GM21447 (cell line): ENCODE measurements at regions not wholly inside any gene's neighbourhood (a gene's known extent, or its start where the extent isn't known, plus 50 kb on each side); places are given as distances from the start of the nearest gene placed in this dataset.
A peak's percentile ranks its signal among the peaks of the same experiment; 100 is the strongest.

Experiments
- ATAC-seq: cut with Tn5 transposase; IDR thresholded peaks from one replicate; pipeline ENCODE4 v1.9.1; 2021; ENCODE audit not compliant: unreplicated experiment

DNA sequence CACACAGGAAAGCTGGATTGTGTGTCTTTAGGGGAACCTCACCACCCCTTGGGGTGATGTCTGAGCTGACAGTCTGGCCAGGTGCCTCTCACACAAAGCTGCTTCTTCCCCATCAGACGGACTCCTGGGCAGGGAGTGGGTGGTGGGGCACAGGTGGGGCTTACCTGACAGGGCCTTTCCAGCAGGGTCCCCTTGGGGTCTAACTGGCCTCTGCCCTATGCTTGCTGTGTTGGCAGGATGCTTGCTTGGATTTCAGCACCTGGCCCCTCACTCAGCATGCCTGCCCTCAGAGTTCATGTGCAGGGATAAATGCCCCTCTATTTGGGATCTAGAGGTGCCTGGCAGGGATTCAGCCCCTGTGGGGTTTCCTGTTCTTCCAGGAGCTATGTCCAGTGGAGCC is 496.9 kb upstream of the ZMIZ1 start:
- no peak for ATAC-seq

DNA sequence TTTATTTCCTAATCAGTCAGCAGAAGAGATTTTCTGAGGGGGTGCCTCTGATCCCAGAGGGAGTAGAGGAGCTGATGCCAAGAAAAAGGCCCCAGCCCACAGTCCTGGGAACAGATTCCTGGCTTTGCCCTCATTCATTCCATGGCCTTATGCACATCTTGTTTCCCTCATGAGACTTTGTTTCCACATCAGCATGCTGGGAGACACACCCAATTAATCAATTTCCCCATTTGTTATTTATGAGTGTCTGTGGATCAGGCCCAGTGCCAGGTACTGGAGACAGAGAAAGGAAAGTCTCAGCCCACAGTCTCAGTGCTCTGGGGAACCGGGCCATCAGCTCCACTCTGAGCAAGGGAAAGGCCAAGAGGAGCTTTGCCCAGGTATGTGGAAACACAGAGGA is 496.2 kb upstream of the ZMIZ1 start:
- no peak for ATAC-seq

DNA sequence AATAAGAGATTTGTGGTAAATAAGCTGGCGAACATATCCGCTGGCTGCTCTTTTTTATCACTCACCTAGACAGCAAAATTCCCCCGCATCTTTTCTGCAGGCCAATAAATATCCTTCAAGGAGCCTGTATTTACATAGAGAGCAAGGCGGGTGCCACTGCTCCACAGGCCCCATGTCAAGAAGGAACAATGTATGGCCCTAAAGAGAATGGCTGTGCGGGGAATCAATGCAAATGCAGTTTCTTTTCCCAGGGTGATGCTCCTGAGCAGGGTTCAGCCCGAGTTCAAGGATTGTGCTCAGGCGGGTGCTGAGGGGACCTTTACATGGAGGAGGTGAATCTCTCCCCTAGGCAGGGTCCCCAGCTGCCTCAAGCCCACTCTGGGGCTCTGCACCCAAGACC is 494.2 kb upstream of the ZMIZ1 start:
- ATAC-seq = no peak

DNA sequence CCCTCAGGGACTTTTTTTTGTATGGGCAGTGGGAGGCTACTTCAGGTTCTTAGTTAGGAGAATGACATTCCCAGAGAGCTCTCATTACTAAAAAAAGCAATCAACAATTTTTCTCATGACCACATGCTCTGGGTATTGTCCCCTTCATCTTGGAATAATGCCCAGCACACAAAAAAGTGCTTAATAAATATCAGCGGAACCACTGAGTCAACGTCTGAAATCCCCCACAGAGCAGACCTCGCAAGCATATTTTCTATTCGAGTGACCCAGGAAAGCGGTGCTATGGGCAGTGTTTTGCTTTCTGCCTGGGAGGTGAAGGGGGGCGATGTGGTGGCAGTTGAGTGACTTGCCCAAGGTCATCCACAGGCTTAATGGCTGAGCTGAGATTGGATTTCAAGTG is 493.4 kb upstream of the ZMIZ1 start:
- no peak for ATAC-seq

DNA sequence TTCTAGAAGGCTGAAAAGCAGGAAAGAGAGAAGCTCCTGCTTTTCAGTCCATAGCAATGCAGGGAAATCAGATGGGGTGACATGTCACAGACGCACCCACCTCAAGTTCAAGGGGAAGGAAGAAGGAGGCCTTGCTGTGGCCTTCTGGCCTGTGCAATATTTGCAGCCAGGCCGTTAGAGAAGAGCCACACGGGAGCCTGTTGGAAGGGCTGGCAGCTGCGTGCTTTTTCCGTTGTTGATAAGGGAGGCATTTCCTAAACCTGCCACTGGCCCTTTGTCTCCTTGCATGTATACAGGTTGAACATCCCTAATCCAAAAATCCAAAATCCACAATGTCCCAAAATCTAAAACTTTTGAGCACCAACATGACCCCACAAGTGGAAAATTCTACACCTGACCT is 492.5 kb upstream of the ZMIZ1 start:
- ATAC-seq = no peak

DNA sequence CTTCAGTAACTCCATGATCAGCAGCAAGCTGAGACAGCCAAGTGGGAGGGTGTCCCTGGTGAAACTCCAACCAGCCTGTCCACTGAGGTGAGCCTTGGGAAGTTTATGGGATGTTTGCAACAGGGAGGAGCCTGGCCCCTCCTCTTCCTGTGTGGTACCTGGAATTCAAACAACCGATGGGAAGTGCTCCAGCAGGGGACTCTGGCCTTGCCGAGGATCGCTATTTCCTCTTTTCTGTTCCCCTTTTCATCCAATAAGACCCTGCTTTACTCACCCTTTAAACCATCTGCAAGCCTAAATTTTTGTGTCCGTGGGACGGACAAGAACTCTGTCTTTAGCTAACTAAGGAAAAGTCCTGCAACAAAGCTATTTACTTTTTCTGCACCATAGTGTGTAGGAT is 491.1 kb upstream of the ZMIZ1 start:
- ATAC-seq = no peak

DNA sequence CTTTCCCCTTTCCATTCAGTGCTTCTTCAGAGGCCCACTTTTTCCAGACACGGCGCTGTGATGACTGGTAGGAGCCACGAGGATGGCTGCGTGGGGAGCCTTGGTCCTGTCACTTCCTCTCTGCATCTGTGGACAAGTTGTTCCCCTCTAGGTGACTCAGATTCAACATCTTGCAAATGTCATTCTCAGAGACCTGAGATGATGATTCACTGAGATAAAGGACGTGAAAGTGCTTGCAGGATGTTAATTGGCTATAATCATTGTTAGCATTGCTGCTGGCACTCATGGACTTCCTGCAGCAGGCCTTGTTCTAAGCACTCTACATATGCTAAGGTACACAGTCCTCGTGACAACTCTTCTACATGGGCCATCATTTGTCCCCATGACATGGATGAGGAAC is 489.8 kb upstream of the ZMIZ1 start:
- ATAC-seq = peak; percentile 64

DNA sequence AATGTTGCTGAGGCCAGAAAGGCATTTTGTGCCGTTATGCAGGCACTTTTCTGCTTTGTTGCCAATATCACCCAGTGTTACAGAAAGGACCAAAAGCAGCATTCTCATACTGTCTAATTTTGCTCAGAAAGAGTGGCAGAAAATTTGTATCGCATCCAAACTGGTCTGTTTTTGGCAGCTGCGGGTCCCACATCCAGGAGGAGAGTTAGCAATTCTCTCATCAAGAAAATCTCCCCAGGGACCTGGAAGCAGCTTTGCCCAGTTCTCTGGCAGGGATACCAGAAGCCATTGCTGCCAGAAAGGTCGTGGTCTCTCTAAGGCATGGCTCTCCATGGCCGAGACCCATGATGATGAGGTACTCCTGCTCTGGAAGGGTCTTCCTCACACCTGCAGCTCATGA is 489.2 kb upstream of the ZMIZ1 start:
- ATAC-seq = no peak

DNA sequence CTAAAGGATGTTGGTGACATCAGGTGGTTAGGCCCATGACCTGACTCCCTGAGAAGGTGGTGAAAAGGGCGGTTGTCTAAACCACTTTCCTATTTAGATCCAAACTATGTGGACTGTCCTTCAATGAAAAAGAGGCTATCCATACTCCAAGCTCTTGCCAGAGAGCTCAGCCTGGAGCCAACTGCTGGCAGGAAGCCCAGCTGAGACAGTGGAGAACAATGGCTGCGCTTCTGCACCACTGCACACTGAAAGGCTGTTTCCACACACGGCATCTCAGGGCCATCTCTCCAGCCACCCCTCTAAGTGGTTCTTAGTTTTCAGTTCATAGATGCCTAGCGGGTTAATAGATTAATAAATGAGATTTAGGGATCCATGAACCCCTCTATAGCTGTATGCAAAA is 488.8 kb upstream of the ZMIZ1 start:
- ATAC-seq = no peak

DNA sequence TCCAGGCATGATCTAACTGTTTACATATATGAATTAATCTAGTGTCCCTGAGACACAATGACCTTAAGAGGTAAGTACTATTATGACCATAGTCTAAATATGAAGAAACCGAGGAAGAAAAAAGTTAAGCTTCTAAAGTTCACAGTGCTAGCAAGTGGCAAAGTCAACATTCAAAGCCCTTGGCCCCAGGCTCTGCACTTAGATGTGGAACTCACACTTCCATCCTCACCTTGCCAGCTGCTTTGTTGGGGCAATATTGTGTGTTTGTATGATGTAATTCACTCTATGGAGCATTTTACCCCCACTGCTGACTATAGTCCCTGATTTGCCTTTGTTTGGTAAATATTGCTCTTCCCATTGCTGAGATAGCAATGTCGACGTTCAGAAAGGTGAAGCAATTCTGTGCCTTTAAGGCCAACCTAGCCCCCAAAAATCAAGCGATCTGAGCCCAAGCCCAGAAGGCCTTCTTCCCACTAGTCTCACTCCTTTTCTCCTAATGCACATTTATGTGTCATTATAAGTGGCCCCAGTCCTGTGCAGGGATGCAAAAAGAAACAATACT is 487.6 kb upstream of the ZMIZ1 start:
- ATAC-seq = no peak

DNA sequence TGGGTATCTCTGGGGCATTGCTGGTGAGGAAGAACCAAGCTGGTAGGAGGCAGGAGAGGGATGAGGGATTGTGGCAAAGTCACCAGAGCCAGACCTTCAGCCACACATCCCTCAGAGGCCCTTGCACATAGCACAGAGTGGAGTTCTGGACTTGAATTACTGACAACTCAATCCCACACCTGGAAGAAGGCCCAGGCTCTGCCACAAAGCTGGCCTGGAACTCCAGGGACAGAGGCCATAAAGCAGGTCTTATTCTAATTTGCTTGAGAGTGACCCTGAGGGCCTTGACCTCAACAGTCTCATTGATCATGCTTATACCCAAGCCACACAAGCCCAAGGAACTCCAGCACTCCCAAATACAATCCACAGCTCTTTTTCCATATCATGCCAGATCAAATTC is 486.2 kb upstream of the ZMIZ1 start:
- ATAC-seq = no peak

DNA sequence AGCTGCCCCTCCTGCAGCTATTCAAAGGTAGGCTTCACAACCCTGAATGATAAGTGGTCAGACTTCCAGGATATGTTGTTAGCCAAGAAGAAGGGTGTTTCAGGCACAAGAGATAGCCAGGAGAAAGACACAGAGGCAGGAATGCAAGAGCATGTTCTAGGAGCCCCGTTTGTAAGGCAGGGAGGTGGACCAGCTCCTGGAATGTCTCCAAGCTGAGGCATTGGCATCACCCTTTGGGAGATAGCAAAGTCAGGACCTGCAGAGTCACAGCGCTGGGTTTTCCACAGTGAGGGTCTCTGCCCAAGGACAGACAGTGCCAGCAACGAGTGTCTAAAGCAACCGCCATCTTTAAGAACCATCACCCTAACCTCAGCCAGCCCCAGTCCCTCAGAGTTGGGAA is 484.5 kb upstream of the ZMIZ1 start:
- no peak for ATAC-seq

DNA sequence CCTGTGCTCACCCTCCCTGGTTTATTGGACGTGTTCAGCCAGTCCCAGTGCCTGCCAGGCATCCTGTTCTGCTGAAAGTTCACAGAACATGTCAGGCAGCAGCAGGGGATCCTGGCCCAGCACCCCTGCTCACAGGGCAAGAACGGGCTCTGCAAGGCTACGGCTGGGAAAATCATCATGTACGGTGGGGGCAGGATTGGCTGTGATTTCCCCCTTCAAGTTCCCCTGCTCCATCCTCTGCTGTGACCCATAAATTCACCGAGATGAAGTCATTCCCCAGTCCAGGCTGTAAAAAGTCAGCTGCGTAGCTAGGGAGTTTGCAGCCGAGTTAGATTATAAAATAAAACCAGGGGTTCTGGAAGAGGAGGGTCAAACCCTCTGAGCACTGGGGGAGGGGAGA is 484.1 kb upstream of the ZMIZ1 start:
- no peak for ATAC-seq

DNA sequence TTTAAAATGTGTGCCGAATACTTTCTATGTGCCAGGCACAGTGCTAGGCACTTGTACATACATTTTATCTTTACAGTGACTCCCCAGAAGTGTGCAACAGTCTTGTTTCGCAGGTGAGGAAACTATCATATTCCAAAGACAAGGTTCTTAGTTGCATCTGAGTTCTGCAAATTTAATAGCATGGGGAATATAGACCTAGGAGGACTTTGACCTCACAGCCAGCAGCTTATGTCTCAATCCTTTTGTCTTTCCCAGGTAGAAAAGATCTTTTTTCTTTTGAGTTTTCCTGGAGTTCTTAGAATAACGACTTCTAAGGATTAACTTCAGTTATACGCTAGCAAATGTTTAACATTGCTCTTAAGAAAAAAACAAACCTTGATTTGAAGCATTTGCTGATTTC is 482.8 kb upstream of the ZMIZ1 start:
- ATAC-seq = no peak

DNA sequence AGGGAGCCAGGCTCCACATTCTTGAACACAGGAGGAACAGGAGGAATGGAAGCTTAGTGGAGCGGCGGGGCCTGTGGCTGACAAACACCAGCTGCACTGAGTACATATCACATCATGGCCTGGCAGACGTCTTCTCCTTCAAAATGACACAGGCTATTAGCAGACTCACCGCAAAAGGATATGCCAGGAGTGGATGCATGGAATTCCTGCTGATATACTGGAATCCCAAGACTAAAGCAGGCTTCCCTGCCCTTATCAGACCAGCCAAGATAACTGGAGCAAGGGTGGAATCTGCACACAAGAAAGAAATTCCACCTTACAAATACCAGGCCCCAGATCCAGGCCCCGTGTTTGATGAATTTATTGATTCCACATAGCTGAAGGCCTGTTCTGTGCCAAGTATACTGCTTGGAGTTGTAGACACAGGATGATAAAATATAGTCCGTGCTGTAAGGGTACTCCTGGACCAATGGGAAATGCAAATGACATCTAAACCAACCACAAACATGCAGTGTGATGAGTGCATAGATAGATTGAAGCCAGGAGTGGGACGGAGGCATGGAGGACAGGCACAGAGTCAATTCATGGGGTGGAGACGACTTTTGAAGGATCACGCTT is 480.5 kb upstream of the ZMIZ1 start:
- ATAC-seq = no peak

DNA sequence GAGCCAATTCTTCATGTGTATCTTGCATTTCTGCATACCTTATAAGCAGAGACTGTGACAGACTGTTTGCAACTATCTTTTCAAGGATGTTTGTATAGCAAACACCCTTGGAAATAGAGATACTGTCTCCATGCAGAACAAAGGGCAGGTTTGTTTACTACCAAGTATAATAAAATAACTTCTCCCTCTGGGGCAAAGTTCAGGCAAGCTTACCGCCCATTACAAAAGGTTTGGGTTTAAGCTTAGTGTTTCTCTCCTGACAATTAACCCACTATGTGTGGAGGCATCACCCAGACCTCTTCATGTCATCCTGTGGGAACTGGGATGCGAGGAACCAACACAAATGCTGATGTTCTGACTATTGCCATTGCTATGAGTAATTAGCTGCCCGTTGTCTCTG is 479.1 kb upstream of the ZMIZ1 start:
- no peak for ATAC-seq

DNA sequence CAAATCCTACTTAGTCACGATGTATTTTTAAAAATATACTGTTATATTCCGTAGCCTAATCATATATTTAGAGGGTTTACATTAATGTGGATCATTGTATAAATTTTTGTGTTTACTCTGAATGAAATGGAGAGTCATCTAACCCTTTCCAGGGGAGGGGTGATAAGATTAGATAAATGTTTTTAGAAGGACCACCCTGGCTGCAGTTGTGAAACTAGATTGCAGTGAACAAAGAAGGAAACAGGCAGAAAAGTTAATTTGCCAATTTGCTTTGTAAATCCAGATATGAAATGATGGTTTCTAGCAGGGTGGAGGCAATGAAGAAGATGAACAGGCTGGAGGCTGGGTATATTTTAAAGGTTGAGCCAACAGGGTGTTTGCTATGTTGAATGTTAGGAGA is 477.7 kb upstream of the ZMIZ1 start:
- ATAC-seq = no peak

DNA sequence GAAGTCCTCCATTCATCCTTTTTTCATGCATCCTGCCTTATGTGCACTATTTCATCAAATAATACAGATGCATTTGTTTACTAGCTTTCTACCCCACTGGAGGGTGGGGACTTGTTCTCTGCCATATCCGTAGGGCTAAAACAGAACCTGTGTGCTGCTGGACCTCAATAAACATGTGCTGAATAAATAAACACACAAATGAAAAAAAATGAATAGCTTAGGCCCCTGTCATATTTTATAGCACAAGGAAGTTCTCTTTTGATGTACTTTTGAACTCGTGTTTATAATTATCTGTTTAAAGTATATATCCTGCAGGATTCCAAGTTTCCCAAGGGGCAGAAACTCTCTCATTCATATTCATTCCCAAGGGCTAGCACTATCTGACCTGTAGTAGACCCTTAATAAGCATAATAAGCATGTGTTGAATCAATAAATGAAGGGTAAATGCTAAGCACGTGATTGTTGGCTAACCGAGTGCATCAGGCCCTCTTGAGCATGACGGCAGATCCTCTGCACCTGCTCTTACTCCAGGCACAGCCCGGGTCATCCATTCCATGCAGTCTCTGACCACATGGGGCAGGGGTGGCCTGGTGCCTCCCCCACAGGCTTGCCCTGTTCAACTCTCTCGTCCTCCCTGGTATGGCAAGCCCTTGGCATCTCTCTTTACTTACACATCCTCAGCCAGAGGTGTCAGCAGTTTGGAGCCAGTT is 474.1 kb upstream of the ZMIZ1 start:
- ATAC-seq = no peak

DNA sequence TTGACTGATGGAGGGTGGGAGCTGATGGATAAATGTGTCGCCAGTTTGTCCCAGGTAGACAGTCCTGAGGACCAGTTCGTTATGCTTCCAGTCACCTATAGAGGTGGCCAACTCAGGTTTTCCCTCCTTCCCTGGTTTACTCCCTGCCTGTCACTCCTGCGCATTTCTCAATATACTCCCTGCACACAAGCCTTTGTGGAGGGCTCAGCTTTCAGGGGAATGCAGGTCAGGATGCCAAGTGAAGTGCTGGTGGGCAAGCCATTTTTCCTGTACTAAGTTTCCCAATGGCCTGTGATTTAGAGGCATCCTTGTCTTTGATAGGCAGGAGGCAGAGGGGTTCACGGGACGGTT is 473.5 kb upstream of the ZMIZ1 start:
- no peak for ATAC-seq

DNA sequence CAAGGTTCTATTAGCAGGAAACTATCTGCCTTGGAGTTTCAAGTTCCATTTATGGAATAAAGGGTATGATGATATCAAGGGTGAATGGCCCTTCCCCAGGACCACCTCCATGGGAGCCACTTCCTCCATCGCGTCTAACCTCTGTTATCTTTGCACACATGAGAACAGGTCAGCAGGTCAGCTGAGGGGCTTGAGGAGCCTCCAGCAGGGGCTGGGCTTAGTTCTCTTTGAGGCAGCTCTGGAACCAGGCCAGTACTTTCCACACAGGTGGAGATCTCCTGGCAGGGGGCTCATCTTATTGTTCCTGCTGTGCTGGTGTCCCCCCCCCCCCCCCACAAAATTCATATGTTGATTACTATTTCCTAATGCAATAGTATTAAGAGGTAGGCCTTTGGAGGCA is 472.2 kb upstream of the ZMIZ1 start:
- ATAC-seq = no peak

DNA sequence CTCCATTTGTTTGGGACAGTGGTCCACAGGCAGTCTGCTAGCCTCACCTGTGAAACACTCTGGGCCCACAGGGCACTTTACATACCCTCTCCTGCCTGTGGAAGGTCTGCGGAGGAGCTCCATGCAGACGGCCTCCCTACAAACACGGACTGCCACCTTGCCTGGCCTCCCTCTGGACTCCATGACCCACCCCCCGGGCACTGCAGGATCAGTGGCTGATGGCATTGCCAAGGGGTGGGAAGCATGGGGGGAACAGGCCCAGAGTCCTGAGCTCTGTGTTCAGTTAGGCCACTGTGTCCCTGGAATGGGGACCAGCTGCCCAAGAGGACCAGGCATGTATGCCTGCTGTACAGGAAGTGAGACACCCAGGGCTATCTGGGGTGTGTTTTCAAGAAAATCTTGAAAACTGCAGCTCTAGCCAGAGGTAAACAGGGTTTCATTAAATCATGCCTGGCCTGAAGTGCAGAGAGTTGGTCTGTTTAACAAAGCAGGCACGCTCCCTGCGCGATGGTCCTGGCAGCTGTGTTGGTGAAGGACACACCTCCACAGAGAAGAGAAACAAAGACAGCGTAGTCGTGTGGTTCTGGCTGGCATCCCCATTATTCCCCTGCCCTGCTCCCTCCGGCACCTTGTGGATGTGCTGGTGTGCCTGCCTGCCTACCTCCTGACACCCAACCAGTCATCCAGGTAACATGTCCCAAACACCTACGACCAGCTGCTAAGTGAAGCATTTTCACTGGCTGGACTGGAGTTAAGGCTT is 470.8 kb upstream of the ZMIZ1 start:
- no peak for ATAC-seq

DNA sequence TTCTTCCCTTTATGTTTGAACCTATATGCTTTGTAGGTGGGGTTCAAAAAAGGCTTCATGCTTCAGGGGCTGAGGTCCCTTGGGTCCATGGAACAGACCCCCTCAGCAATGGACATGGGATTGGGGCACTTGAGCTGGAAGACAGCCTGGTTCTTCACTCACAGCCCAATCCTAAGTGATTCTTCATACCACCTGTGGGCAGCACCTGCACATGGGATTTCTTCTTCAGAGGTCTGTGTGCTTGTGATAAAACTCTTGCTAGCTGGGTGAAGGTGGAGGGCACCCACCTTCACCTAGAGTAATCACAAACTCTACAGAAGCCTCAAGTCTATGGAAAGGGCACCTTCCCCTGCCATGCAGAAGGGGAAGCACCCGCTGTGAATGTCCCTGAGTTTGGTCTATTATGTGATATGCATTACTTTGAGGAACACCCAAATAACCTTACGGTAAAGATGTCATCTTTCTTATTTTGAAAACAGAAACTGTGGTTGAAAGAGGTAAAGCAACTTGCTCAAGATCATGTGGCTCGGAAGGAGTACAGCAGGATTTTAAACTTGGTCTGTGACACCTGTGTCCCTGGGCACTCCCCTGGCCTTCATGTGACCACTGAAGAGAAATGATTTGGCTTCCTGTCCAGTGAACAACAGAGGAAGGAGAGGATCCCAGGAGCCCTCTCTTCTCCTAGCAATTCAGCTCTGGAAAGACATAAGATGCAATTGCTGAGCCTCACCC is 469.5 kb upstream of the ZMIZ1 start:
- ATAC-seq = no peak
